Activated CD4-positive, CD25-positive, alpha-beta regulatory T cell treated with anti-CD3 and anti-CD28 coated beads, Interleukin-2, amount 50 U/mL, for 16 hours (primary cell): ENCODE measurements at regions not wholly inside any gene's neighbourhood (a gene's known extent, or its start where the extent isn't known, plus 50 kb on each side); places are given as distances from the start of the nearest gene placed in this dataset.

ENCODE experiments used
- DNase-seq: peaks from one replicate; pipeline ENCODE4 v3.0.0-alpha.2; 2020; ENCODE audit warnings: low read depth, low spot score

DNA sequence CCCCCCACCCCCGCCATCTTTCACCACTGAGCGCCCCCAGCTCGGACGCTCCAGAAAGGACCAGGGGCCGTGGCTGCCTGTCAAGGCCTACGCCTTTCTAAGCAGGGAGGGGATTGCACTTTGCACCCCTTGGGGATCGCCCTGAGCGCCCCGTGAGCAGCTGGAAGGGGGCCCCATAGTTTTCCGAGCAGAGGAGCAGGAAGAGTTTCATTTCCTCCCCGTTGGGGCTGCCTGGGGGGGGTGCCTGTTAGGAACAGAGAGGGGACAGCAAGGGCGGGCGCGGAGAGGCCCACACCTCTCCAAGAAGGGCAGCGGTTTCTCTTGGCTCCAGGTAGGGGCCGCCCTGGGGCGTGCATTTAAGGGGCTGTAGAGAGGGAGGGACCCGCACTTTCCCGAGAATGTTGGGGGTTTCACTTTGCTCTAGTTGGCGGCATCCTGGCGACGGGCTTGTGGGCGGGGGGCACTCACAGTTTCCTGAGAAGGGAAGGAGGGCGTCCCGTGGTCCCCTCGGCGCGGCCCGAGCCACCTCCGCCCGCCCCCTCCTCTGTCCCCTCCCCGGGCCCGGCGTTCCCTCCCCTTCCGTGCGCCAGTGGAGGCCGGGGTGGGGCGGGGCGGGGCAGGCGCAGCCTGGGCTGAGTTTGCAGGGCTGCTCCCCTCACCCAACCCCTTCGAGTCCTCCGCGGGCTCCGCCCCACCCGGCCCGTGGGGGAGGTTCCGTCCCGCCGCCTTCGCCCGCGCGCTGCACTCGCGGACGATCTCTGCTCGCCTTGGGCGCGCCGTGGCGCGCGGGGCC is 82.3 kb upstream of the CD99 start:
- peak; percentile 71 for DNase-seq

DNA sequence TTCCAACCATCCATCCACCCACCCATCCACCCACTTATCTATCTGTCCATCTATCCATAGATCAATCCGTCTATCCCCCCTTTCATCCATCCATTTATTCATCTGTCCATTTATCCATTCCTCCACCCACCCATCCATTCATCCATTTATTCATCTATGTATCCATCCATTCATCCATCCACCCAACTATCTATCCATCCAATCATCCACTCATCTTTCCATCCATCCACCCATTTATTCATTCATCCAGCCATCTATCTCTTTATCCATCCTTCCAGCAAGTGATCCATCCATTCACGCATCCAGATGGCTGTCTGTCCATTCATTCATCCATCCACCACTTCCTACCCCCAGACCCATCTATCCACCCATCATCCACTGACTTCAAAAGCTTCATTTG is 84.0 kb upstream of the CD99 start:
- no peak for DNase-seq

GRCh38 chrX:2600564-2600963 is 90.5 kb upstream of the CD99 start:
- DNase-seq = no peak

DNA sequence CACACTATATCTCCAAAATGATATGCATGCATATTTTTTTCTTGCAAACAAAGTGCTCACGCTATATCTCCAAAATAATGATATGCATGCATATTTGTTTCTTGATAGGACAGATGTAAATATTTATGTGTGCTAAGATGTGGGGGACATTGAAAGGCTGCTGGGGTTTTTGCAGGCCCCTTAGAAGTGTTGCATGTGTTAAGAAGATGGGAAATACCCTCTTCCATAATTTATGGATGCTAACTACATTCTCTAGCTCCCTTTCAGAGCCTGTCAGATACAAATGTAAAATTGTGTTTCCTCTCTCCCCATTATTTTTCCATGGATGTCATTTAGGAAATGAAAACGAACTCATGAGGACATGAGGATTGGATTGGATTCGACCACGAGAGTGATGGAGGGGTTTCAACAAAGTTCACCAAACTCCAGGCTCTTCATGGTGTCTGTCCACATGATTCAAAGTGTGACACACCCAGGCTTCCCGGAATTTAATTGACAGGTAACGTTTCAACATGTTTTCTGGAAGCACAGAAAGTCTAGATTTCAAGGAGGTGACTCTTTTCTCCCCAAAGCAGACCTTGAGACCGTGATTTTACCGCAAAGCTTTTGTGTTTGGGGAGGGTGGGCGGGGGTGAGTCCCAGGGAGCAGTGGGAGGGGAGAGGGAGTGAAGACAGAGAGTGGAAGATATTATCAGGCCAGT is 94.4 kb upstream of the CD99 start:
- no peak for DNase-seq

GRCh38 chrX:2596045-2596444 is 95.0 kb upstream of the CD99 start:
- no peak for DNase-seq

DNA sequence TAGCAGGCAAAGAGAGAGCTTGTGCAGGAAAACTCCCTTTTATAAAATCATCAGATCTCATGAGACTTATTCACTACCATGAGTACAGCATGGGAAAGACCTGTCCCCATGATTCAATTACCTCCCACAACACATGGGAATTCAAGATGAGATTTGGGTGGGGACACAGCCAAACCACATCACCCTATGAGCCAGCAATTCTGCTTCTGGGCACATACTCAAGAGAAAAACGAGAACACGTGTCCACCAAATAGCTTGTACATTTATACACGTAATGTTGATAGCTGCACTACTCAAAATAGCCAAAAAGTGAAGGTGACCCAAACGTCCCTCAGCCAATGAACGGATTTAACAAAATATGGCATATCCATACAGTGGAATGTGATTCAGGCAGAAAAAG is 94.5 kb upstream of the DHRSX start:
- no peak for DNase-seq

GRCh38 chrX:2594491-2594890 is 93.7 kb upstream of the DHRSX start:
- DNase-seq = no peak

DNA sequence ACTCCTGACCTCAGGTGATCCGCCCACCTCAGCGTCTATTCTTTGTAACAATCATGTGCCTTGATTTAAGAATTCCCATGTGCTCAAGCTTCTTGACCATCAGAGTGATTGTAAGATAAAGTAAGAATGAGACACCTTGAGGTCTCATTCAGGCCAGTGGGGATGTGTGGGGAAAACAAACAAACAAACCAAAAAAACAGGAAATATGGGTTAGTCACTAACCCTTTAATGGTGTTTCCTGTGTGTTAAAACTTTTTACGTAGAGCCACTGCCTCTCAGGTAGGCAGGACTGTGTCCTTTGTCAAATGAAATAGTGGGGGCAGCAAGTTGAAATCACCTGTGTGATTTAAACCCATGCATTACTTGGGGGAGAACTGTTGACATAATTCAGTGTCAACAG is 91.5 kb upstream of the DHRSX start:
- no peak for DNase-seq

DNA sequence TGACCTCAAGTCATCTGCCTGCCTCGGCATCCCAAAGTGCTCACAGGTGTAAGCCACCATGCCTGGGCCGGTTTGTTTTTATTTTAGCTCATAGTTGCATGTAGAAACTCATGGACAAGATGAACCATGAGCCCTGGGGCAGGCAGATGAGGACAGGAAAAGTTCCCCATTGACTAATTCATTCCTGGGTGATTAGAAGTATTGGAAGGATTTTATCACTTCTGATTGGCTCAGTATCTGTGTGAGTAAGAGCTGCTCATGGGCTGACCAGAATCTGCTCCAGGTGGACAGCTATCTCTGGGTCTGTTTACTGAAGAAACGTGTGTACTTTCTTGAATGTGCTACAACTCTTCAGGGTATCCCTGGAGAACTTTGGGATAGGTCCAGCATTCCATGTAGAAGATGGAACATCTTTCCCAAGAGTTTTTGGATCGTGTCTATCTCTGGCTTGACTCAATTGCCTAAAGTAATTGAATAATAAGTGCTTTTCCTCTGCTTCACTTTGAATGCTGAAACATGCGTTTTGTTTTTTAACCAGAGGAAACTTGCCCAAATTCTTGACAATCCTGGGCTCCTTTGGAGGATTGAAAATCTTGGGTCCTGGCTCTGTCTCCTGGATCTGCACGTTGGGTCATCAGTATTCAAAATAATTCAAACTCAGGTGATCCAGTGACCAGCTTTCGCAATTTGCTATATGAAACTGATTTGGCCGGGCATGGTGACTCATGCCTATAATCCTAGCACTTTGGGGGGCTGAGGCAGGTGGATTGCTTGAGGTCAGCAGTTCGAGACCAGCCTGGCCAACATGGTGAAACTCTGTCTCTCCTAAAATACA is 88.6 kb upstream of the DHRSX start:
- no peak for DNase-seq

- DNase-seq = no peak
These were observed 87.3 kb upstream of the DHRSX start for GRCh38 chrX:2588049-2588448.

DNA sequence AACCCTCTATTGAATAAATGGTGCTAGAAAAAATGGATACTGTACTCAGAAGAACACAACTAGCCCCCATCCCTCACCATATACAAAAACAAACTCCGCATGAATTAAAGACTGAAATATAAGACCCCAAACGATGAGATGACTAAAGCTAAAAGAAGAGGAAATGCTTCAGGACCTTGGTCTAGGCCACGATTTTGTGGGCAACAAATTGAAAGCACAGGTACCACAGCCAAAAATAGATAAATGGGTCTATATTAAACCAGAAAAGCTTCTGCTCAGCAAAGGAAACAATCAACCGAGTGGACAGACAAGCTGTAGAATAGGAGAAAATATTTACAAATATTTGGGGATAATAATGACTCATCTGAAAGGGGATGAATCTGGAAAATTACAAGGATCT is 86.4 kb upstream of the DHRSX start:
- no peak for DNase-seq

- DNase-seq = no peak
These were observed 84.3 kb upstream of the DHRSX start for GRCh38 chrX:2585158-2585470.

GRCh38 chrX:2584251-2585157 is 83.7 kb upstream of the DHRSX start:
- DNase-seq = no peak

- no peak for DNase-seq
These were observed 82.7 kb upstream of the DHRSX start for GRCh38 chrX:2583194-2584162.

DNA sequence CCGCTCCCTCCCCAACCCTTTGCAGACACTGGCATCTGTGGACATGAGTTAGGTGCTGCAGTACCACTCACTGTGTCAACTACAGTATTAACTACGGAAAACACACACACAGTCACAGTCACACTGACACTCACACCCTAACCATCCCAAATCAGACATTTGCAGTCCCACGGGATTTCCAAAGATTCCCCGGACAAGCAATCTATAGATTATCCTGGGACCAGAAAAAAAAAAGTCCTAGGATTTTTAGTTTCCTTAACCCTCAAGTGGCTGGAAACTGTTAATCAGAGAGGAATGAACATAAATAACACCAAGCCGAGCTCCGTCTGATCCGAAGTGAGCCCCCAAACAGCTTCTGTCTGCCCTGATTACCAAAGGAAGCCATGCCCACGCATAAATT is 81.9 kb upstream of the DHRSX start:
- DNase-seq = no peak

GRCh38 chrX:2581296-2581695 is 80.5 kb upstream of the DHRSX start:
- no peak for DNase-seq

DNA sequence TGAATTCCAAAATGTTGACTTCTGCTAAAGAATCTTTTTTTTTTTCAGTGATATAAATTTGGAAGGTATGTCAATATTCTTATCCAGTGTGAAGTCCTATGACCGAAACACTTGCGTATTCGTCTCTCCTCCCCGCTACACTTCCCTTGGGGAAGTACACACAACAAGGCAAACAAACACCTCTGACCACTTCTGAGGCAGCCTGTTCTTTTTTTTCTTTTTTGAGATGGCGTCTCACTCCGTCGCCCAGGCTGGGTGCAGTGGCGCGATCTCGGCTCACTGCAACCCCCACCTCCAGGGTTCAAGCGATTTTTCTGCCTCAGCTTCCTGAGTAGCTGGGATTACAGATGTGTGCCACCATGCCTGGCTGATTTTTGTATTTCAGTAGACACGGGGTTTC is 78.1 kb upstream of the DHRSX start:
- no peak for DNase-seq

DNA sequence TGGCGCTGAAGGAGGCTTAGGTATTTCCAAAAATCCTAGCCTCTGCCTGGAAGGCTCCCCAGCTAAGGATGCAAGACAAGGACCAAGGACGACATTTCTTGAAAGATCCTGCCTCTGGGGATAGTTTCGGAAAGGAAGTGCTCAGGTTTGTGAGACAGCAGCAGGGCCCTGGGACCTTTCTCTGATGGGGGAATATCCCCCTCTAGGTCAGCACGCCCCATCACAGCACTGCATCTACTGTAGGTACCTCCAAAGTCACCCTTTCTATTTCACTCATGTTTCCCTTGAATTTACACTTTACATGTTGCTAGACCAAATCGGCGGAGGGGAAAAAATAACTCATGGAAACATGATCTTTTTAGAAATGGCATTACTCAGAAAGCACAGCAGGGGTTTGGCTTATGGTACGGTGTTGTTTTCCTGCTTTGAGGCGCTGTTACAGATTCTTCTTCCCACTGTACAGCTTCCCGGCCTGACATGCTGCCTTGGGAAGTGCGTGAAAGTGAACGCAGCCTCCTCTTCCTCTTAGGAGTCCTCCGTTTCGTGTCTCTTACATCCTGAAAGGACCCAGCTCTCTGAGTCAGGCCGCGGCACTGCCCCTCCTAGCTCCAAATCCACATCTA is 77.2 kb upstream of the DHRSX start:
- no peak for DNase-seq

DNA sequence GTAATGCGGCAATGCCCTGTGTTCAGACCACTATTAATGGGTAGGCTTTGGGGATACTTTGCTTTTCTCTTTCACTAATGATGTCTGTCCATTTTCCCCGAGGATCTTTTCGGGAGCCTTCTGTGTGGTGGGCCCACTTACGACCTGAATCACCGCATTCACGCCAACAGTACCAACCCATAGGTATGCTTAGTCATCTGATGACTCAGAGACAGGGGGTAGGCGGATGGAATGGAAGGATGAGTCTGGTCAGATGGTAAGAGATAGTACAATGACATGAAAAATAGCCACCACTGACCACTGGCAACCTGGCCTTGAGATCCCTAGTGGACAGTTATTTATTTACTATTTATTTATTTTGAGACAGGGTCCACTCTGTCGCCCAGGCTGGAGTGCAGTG is 76.0 kb upstream of the DHRSX start:
- DNase-seq = no peak

GRCh38 chrX:2574271-2574670 is 73.5 kb upstream of the DHRSX start:
- no peak for DNase-seq
